Loucy (cell line): ENCODE measurements at regions not wholly inside any gene's neighbourhood (a gene's known extent, or its start where the extent isn't known, plus 50 kb on each side); places are given as distances from the start of the nearest gene placed in this dataset.

ENCODE experiments used
- H2AFZ ChIP-seq: fragments of 200-600 bp; sonication (generic); 2 replicates; pipeline ENCODE4 v1.6.0; 2016; ENCODE audit warnings: antibody characterized with exemption, mild to moderate bottlenecking, low read length, moderate library complexity
- H3F3A ChIP-seq: fragments of 200-600 bp; 2 replicates; pipeline ENCODE4 v1.6.0; 2016; ENCODE audit warnings: antibody characterized with exemption, low read depth, mild to moderate bottlenecking
- H3K27me3 ChIP-seq: fragments of 200-600 bp; sonication (generic); 2 replicates; pipeline ENCODE4 v1.6.1; 2014; ENCODE audit warnings: low read length, mild to moderate bottlenecking; ENCODE audit not compliant: insufficient read depth, poor library complexity, severe bottlenecking
- H3K36me3 ChIP-seq: fragments of 200-600 bp; sonication (generic); 2 replicates; pipeline ENCODE4 v1.6.1; 2016; ENCODE audit warnings: low read length; ENCODE audit not compliant: insufficient read depth
- H3K4me1 ChIP-seq: fragments of 200-600 bp; sonication (generic); 2 replicates; pipeline ENCODE4 v1.5.1; 2014; ENCODE audit warnings: low read length, mild to moderate bottlenecking; ENCODE audit not compliant: insufficient read depth, poor library complexity, severe bottlenecking
- H3K4me2 ChIP-seq: fragments of 200-600 bp; sonication (generic); 2 replicates; pipeline ENCODE4 v1.6.0; 2014; ENCODE audit warnings: antibody characterized with exemption, low read length, low read depth, mild to moderate bottlenecking; ENCODE audit not compliant: poor library complexity, severe bottlenecking
- H3K4me3 ChIP-seq: fragments of 200-600 bp; sonication (generic); 2 replicates; pipeline ENCODE4 v1.5.1; 2014; ENCODE audit warnings: low read length, mild to moderate bottlenecking, mixed read lengths; ENCODE audit not compliant: poor library complexity, severe bottlenecking
- H3K79me2 ChIP-seq: fragments of 200-600 bp; sonication (generic); 2 replicates; pipeline ENCODE4 v1.6.1; 2014; ENCODE audit warnings: low read length; ENCODE audit not compliant: insufficient read depth
- H3K9ac ChIP-seq: fragments of 200-600 bp; sonication (generic); 2 replicates; pipeline ENCODE4 v1.6.0; 2014; ENCODE audit warnings: mild to moderate bottlenecking, low read depth, low read length, moderate library complexity; ENCODE audit not compliant: poor library complexity, severe bottlenecking
- H3K9me2 ChIP-seq: fragments of 200-600 bp; sonication (generic); replicated peaks from 2 replicates; pipeline ENCODE4 v1.6.1; 2016; ENCODE audit warnings: low read depth, low read length, mixed read lengths
- H3K9me3 ChIP-seq: fragments of 200-600 bp; sonication (generic); 2 replicates; pipeline ENCODE4 v1.6.1; 2014; ENCODE audit warnings: mild to moderate bottlenecking, antibody characterized with exemption, low read length, low read depth; ENCODE audit not compliant: insufficient read depth
- H4K20me1 ChIP-seq: fragments of 200-600 bp; sonication (generic); 2 replicates; pipeline ENCODE4 v1.6.0; 2014; ENCODE audit warnings: antibody characterized with exemption, low read length, mild to moderate bottlenecking; ENCODE audit not compliant: insufficient read depth, poor library complexity, severe bottlenecking
- CTCF ChIP-seq: fragments of 200-600 bp; sonication (generic); conservative IDR thresholded peaks from 2 replicates; pipeline ENCODE4 v1.5.1; 2014; ENCODE audit warnings: mild to moderate bottlenecking, antibody characterized with exemption, low read length
- EZH2phosphoT487 ChIP-seq: fragments of 200-600 bp; IDR thresholded peaks from 2 replicates; pipeline ENCODE4 v1.6.1; 2018; ENCODE audit warnings: antibody characterized with exemption, mild to moderate bottlenecking, moderate library complexity, borderline replicate concordance

GRCh38 chr5:154669402-154669801 lies 85.8 kb upstream of the LARP1 start:
- Histone ChIP-seq H3K9me2 (no peaks in the 10 kb centered on the region), H3K4me2 (no peak overlapping the region), H3K9me3 (no peaks in the 10 kb centered on the region), H3K4me3 (no peak overlapping the region), H3K36me3 (no peaks in the 10 kb centered on the region), H3K4me1 (no peaks in the 10 kb centered on the region), H3K9ac (no peak overlapping the region), H3F3A (no peaks in the 10 kb centered on the region), H3K27me3 (no peaks in the 10 kb centered on the region), H2AFZ (no peak overlapping the region), H4K20me1 (no peaks in the 10 kb centered on the region), H3K79me2 (no peaks in the 10 kb centered on the region)
- TF ChIP-seq CTCF (no peak), EZH2phosphoT487 (no peak)

DNA sequence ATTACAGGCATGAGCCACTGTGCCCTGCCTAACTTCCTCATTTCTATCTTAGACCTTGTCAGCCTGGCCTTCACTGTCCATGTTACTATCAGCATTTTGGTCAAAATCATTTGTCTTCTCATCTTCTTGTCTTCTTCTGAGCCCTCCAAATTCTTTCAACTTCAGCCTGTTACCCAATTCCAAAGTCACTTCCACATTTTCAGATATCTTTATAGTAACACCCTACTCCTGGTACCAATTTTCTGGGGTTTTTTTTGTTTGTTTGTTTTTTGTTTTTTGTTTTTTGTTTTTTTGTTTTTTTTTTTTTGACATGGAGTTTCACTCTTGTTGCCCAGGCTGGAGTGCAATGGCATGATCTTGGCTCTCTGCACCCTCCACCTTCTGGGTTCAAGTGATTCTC lies 90.3 kb upstream of the LARP1 start:
- Histone ChIP-seq H3K9me2 (no peaks in the 10 kb centered on the region), H3K36me3 (no peaks in the 10 kb centered on the region), H3K4me3 (no peak overlapping the region), H3K4me2 (no peak overlapping the region), H4K20me1 (no peaks in the 10 kb centered on the region), H3K79me2 (no peaks in the 10 kb centered on the region), H3F3A (no peaks in the 10 kb centered on the region), H2AFZ (no peak overlapping the region), H3K27me3 (no peaks in the 10 kb centered on the region), H3K9ac (no peak overlapping the region), H3K4me1 (no peaks in the 10 kb centered on the region), H3K9me3 (no peaks in the 10 kb centered on the region)
- TF ChIP-seq CTCF (no peak), EZH2phosphoT487 (no peak)

DNA sequence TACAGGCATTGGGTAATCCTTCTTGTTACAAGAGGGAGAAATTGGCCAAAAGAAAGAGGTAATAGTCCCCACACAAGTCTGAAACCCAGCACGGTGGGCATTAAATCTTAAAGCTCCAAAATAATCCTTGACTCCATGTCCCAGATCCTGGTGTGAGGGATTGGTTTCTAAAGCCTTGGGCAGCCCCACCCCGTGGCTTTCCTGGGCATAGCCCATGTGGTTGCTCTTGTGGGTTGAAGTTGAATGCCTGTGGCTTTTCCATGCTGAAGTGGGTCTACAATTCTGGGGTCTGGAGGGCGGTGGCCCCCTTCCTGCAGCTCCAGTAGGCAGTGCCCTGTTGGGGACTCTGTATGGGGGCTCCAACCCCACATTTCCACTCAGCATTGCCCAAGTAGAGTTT lies 91.8 kb upstream of the LARP1 start:
- H3K9me2 ChIP-seq = no peaks in the 10 kb centered on the region
- H3K9me3 ChIP-seq = no peaks in the 10 kb centered on the region
- no peak overlapping the region for H3K9ac ChIP-seq
- no peak overlapping the region for H3K4me2 ChIP-seq
- H4K20me1 ChIP-seq = no peaks in the 10 kb centered on the region
- H3K79me2 ChIP-seq = no peaks in the 10 kb centered on the region
- H3K4me1 ChIP-seq = no peaks in the 10 kb centered on the region
- TF ChIP-seq EZH2phosphoT487 = no peak
- no peak for TF ChIP-seq CTCF
- H3K27me3 ChIP-seq = no peaks in the 10 kb centered on the region
- H3K4me3 ChIP-seq = no peak overlapping the region
- no peaks in the 10 kb centered on the region for H3K36me3 ChIP-seq
- no peaks in the 10 kb centered on the region for H3F3A ChIP-seq
- H2AFZ ChIP-seq = no peak overlapping the region
